K562 (cell line): ENCODE measurements at regions not wholly inside any gene's neighbourhood (a gene's known extent, or its start where the extent isn't known, plus 50 kb on each side); places are given as distances from the start of the nearest gene placed in this dataset.
"Not testable (repeated sequence)": the region's sequence is repeated elsewhere in the genome, so short reads cannot be mapped to it uniquely, and the experiment has no call there.

Source experiments
- ATAC-seq: fragments of 200-7000 bp; cut with Tn5 transposase; 3 replicates; pipeline ENCODE4 v1.9.1; 2020; ENCODE audit warnings: moderate library complexity
- BruUV-seq: library from RNA; stranded (reverse); fragments of 400-500 nt; replicated peaks from 2 replicates; lab custom pipeline; 2021; lab: Mats Ljungman, UMichigan
- CTCF ChIA-PET: fragments of 300-600 bp; formaldehyde crosslinking; extraction: SDS; loops from one replicate; lab custom pipeline; 2021; ENCODE audit warnings: low intra/inter-chr PET ratio; lab: Yijun Ruan, JAX
- POLR2A ChIA-PET: fragments of 300-600, 350-650 bp; sonication (Branson Sonifier 250); formaldehyde crosslinking; extraction: SDS; loops from one replicate; lab custom pipeline; 2021; ENCODE audit warnings: antibody characterized with exemption, inconsistent platforms; lab: Yijun Ruan, JAX
- DNase-seq, 4 experiments: peaks; one replicate each; pipeline versions ENCODE4 v3.0.0 to v3.0.0-alpha.2; 2011 to 2018; ENCODE audit warnings: low spot score in 3 of 4, mixed read lengths in 3 of 4; ENCODE audit errors: extremely low read depth in 1 of 4
- FAIRE-seq: peaks from 2 replicates; lab custom pipeline; 2011; peaks lifted over from hg19 to GRCh38; lab: Jason Lieb, UNC
- H2AFZ ChIP-seq: 2 replicates; pipeline ENCODE4 v1.6.0; 2011; ENCODE audit warnings: low read depth, low read length, control low read depth, inconsistent platforms
- H3K27ac ChIP-seq: fragments of 200-600 bp; 3 replicates; pipeline ENCODE4 v1.8.0; 2011; ENCODE audit warnings: low read depth, mild to moderate bottlenecking, control low read depth, inconsistent platforms, low read length, moderate library complexity, mixed read lengths; ENCODE audit errors: extremely low read depth
- H3K27me3 ChIP-seq, 2 experiments: fragments of 300-600 bp in 1 of 2; 2 replicates in 1 of 2; 3 replicates in 1 of 2; pipeline versions ENCODE4 v1.6.0 to v1.8.0; 2011; ENCODE audit warnings: inconsistent platforms in 2 of 2, low read length in 2 of 2, mild to moderate bottlenecking in 1 of 2, mixed read lengths in 1 of 2, moderate library complexity in 1 of 2; ENCODE audit not compliant: control insufficient read depth in 2 of 2, insufficient read depth in 2 of 2
- H3K36me3 ChIP-seq: fragments of 300-600 bp; 3 replicates; pipeline ENCODE4 v1.8.0; 2011; ENCODE audit warnings: mild to moderate bottlenecking, low read length, inconsistent platforms; ENCODE audit not compliant: control insufficient read depth, insufficient read depth
- H3K4me1 ChIP-seq, 2 experiments: fragments of 200-600 bp in 1 of 2; replicated peaks in 1 of 2; 2 replicates in 1 of 2; 3 replicates in 1 of 2; pipeline versions ENCODE4 v1.5.1 to v1.8.0; 2011; ENCODE audit warnings: inconsistent platforms in 2 of 2, low read length in 2 of 2, mild to moderate bottlenecking in 1 of 2, mixed read lengths in 1 of 2, moderate library complexity in 1 of 2; ENCODE audit not compliant: control insufficient read depth in 2 of 2, insufficient read depth in 2 of 2
- H3K4me2 ChIP-seq: 2 replicates; pipeline ENCODE4 v1.6.1; 2011; ENCODE audit warnings: low read length, control low read depth, inconsistent platforms, mixed read lengths; ENCODE audit not compliant: insufficient read depth
- H3K4me3 ChIP-seq: fragments of 200-600 bp; sonication (generic), shearing (Covaris generic); 2 replicates; pipeline ENCODE4 v1.5.1; 2016; ENCODE audit warnings: control low read depth, inconsistent platforms
- H3K79me2 ChIP-seq: fragments of 200-600 bp; 3 replicates; pipeline ENCODE4 v1.8.0; 2011; ENCODE audit warnings: low read length, inconsistent platforms; ENCODE audit not compliant: control insufficient read depth, insufficient read depth
- H3K9ac ChIP-seq, 2 experiments: 2 replicates each; pipeline versions ENCODE4 v1.6.0 to v1.6.1; 2011; ENCODE audit warnings: low read depth in 2 of 2, low read length in 2 of 2, control low read depth in 1 of 2, inconsistent platforms in 1 of 2, mild to moderate bottlenecking in 1 of 2, mixed read lengths in 1 of 2; ENCODE audit not compliant: insufficient read depth in 1 of 2
- H3K9me1 ChIP-seq: one replicate; pipeline ENCODE4 v1.6.0; 2011; ENCODE audit warnings: inconsistent platforms, mild to moderate bottlenecking, low read length, moderate library complexity; ENCODE audit not compliant: control insufficient read depth, insufficient read depth
- H3K9me3 ChIP-seq: replicated peaks from 2 replicates; pipeline ENCODE4 v1.5.1; 2011; ENCODE audit warnings: low read depth, low read length, inconsistent platforms; ENCODE audit not compliant: control insufficient read depth, insufficient read depth
- H4K20me1 ChIP-seq: replicated peaks from 2 replicates; pipeline ENCODE4 v1.6.1; 2011; ENCODE audit warnings: low read length, inconsistent platforms, mixed read lengths; ENCODE audit not compliant: control insufficient read depth, insufficient read depth
- POLR2H ChIP-seq: IDR thresholded peaks from 2 replicates; pipeline ENCODE4 v1.6.1; 2016; ENCODE audit warnings: missing genetic modification characterization, low read depth, mild to moderate bottlenecking, control low read depth, missing compliant biosample characterization, moderate library complexity
- POLR3A ChIP-seq: IDR thresholded peaks from 2 replicates; pipeline ENCODE4 v1.6.1; 2011; ENCODE audit warnings: borderline replicate concordance, mild to moderate bottlenecking, moderate library complexity; ENCODE audit not compliant: insufficient read length, insufficient read depth; ENCODE audit errors: extremely low read depth
- SOX6 ChIP-seq: fragments of 450-650 bp; IDR thresholded peaks from 2 replicates; pipeline ENCODE4 v1.6.1; 2014; ENCODE audit warnings: mild to moderate bottlenecking
- TBP ChIP-seq: optimal IDR thresholded peaks from 2 replicates; pipeline ENCODE3; 2011; ENCODE audit warnings: low read depth, low read length, improper control_type of control experiment
- whole genome bisulfite sequencing: fragments of 100-300 bp; shearing (Covaris generic); methylation state at CpG from one replicate; pipeline ENCODE4 v1.1.6; 2016; ENCODE audit warnings: low coverage, mixed read lengths; ENCODE audit not compliant: insufficient coverage; ENCODE audit errors: missing lambda C conversion rate; 5-methylcytosine and 5-hydroxymethylcytosine counted together
- in situ Hi-C: fragments of 300-500 bp; cut with MboI; formaldehyde crosslinking; loops from 4 replicates; pipeline ENCODE4 v1.15.0; 2018; ENCODE audit warnings: inconsistent platforms, mixed read lengths
- intact Hi-C: fragments of 100-400 bp; cut with micrococcal nuclease; formaldehyde crosslinking; loops from 2 replicates; pipeline ENCODE4 v1.14.2; 2022

DNA sequence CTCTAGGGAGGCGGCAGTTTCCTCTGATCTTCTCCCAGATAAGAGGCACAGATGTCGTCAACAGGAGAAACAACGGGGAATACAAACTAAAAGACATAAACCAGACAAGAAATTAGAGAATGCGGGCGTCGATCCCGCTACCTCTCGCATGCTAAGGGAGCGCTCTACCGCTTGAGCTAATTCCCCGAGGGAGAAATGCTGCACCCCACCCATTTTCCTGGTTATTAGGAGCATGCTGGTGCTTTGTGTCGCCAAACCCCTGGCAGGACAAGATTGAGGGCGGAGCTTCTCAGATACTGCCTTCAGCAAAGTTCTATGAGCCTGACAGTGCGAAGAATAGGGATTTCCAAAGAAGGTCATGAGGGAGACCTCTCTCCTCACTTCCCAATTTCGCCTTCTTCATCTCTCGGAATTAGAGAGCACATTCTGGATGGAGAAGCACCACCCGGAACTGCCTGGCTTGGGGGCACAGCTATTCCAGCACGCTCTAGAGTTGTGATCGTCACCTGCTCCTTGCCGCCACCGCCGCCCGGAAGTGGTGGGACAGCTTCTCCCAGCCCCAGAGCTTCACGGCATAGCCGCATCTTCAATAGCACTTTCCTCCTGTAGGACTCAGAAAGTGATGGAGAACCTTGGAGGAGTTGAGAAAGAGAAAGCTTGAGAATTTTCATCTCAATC is 475.4 kb downstream of the PRIM2 start:
- H3K4me3 ChIP-seq, intact Hi-C loops: not testable (repeated sequence)
- BruUV-seq: TSS peak; percentile 99

GRCh38 chr6:57793398-57793762 is 475.9 kb downstream of the PRIM2 start:
- TF ChIP-seq SOX6 (0 out of 2 replicates have a peak, but pooled peaks have one; percentile 23), TBP (peak; percentile 47), POLR3A (peak; percentile 65), POLR2H (tag) (peak; percentile 93)
- TF ChIP-seq, all 486 proteins: peak for 4; not testable (repeated sequence) for 482
- H3K9ac ChIP-seq, H3K9me3 ChIP-seq, in situ Hi-C loops, H3K79me2 ChIP-seq, H3K27me3 ChIP-seq, H3K4me1 ChIP-seq, H2AFZ ChIP-seq, H4K20me1 ChIP-seq, H3K4me3 ChIP-seq, H3K4me2 ChIP-seq, intact Hi-C loops, CTCF ChIA-PET, POLR2A ChIA-PET, H3K36me3 ChIP-seq, H3K27ac ChIP-seq, H3K9me1 ChIP-seq, BruUV-seq, FAIRE-seq: not testable (repeated sequence)
- WGBS: 11% methylated on average over 9 of the region's 9 CpGs
- ATAC-seq (peak; percentile 22; the same call in 2 of the 3 replicates), DNase-seq (peak in 1 of 4 experiments; percentile 2)

More for the DNA sequence above, 475.4 kb downstream of the PRIM2 start:
- ATAC-seq (peak; percentile 75), DNase-seq (peak in 1 of 4 experiments; percentile 2)
- H3K27ac ChIP-seq, H3K36me3 ChIP-seq, H3K4me1 ChIP-seq, H3K9ac ChIP-seq, H3K79me2 ChIP-seq, H4K20me1 ChIP-seq, H3K9me1 ChIP-seq, POLR2A ChIA-PET, H3K9me3 ChIP-seq, H3K27me3 ChIP-seq, in situ Hi-C loops, CTCF ChIA-PET, FAIRE-seq: not testable (repeated sequence)
- Histone ChIP-seq H2AFZ (peak overlapping the region; percentile 59; the same call in 1 of the 2 replicates), H3K4me2 (peak overlapping the region; percentile 65)
- WGBS: 4% methylated on average over 16 of the region's 25 CpGs
- TF ChIP-seq POLR3A: peak; percentile 28
